HL-60 (cell line): ENCODE measurements at regions not wholly inside any gene's neighbourhood (a gene's known extent, or its start where the extent isn't known, plus 50 kb on each side); places are given as distances from the start of the nearest gene placed in this dataset.

Experiments
- CTCF ChIP-seq: IDR thresholded peaks from one replicate; pipeline ENCODE4 v1.5.1; 2011; ENCODE audit warnings: low read length, control low read depth, inconsistent platforms; ENCODE audit not compliant: insufficient read depth
- GABPA ChIP-seq: IDR thresholded peaks from 2 replicates; pipeline ENCODE4 v1.6.1; 2012; ENCODE audit warnings: low read depth
- POLR2AphosphoS5 ChIP-seq: IDR thresholded peaks from 2 replicates; pipeline ENCODE4 v1.6.1; 2012; ENCODE audit warnings: low read depth
- REST ChIP-seq: IDR thresholded peaks from 2 replicates; pipeline ENCODE4 v1.6.1; 2012; ENCODE audit warnings: low read depth; ENCODE audit not compliant: insufficient replicate concordance
- SPI1 ChIP-seq: IDR thresholded peaks from 2 replicates; pipeline ENCODE4 v1.6.1; 2012; ENCODE audit warnings: low read depth, mild to moderate bottlenecking, borderline replicate concordance

DNA sequence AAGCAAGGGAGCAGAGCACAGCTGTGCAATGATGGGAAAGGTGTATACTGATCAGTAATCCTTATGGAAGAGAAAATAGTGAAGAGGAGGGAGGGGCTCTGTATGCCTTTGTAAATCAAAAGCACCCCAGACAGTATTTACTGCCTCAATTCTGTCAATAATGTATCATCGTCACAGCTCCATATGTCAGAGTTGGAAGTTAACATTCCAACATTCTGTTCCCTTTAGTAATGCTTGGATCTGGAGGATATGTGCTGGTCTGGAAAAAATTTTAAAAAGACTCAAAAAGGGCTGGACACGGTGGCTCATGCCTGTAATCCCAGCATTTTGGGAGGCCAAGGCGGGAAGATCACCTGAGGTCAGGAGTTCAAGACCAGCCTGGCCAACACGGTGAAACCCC lies 310.4 kb downstream of the ACTL7B start:
- TF ChIP-seq CTCF: no peak
- TF ChIP-seq REST: no peak
- TF ChIP-seq SPI1: no peak
- no peak for TF ChIP-seq POLR2AphosphoS5
- TF ChIP-seq GABPA: no peak
